HG03439 (cell line): ENCODE measurements at regions not wholly inside any gene's neighbourhood (a gene's known extent, or its start where the extent isn't known, plus 50 kb on each side); places are given as distances from the start of the nearest gene placed in this dataset.

Experiments used
- ATAC-seq: cut with Tn5 transposase; IDR thresholded peaks from one replicate; pipeline ENCODE4 v1.9.1; 2021; ENCODE audit warnings: mild to moderate bottlenecking, moderate library complexity; ENCODE audit not compliant: unreplicated experiment

DNA sequence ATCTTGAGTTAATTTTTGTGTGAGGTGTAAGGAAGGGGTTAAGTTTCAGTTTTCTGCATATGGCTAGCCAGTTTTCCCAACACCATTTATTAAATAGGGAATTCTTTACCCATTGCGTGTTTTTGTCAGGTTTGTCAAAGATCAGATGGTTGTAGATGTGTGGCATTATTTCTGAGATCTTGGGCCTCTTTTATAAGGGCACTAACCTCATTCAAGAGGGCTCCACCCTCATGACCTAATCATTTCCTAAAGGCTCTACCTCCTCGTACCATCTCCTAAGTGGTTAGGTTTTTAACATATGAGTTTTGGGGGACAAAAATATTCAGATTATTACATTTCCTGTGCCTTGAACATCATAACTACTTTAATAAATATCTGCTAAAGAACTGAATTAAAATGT lies 510.9 kb downstream of the UTRN start:
- ATAC-seq: no peak

DNA sequence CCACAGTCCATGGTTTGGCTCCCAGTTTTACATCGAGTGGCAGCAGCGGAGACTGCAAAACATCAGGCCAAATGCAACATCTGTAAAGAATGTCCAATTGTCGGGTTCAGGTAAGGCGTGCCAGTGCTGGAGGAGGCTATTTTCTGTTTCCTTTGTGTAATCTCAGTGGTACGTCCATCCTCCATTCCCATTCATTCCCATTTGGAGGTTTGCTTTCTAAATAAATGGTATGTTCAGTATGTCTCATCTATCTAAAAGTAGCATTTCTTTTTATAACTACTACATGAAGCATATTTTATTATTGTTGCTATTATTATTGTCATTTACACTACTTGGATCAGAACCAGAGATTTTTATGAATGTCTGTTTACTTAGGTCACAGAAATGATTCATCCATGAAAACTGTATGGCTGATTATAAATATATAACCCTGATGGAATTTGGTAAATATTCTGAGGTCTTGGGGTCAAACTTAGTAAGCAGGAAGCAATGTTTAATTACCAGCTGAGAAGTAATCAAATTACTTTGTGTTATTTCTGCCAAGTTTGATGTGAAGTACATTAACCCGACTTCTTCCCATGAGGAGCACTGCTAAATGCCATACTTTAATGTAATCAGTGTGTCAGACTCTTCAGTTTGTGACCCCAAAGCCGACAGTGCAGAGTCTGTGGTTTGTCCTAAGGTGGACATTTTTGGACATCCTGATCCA lies 512.9 kb downstream of the UTRN start:
- ATAC-seq: no peak

DNA sequence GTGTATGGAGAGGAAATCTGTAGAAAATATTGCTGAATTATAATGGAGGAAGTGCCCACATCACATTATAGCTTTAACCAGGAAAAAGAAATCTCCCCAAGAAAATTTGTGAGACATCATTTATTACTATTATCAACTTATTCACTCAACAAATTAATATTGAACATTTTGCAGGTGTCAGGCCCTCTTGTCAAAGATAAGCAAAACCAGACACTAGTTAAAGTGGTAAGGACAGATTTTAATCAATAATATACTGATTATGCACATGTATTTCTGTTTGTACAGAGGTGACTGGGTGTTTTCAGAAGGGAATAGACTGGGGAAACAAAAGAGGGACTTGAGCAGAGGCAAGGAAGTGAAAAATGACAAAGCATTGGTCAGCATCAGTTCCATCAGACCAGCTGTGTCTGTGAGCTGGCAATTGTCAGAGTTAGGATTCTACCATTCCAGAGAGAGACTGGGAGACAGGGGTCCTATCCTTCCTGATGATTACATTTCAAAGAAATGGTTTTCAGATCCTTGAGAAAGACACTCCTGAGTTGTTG lies 519.2 kb downstream of the UTRN start:
- ATAC-seq: no peak

DNA sequence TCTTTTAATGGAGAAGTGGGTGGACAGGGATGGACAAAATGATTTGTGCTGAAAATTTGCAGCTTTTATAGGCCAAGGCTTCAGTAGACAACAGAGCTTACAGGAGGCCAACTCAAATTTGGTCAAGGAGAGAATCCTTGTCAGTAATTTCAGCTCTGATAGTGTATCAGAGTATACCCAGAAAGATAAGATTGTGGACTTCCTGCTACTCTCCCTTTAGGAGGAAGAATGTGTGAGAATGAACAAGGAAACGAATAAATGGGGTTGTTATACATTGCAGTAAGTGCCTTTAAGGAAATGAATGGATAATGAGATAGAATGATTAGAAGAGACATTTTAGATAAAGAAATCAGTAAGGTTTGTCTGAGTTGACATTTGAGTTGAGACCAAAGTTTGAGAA lies 519.9 kb downstream of the UTRN start:
- no peak for ATAC-seq

DNA sequence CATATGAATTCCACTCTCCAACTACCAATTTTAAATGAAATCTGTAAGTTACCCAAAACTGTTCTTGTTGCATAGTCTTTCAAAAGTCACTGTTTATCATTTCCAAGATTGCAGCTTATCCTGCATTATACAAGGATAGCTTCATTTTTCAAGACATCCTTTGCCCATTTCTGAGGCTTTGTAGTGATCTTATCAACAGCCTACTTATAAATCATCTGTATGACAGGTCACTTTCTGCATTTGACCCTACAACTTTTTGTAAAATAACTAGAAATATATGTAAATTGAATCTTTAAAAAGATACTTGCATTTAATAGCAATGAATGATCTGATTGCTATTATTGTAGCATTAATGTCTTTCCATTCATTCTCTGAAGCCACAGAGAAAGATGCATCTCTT lies 521.1 kb downstream of the UTRN start:
- no peak for ATAC-seq

DNA sequence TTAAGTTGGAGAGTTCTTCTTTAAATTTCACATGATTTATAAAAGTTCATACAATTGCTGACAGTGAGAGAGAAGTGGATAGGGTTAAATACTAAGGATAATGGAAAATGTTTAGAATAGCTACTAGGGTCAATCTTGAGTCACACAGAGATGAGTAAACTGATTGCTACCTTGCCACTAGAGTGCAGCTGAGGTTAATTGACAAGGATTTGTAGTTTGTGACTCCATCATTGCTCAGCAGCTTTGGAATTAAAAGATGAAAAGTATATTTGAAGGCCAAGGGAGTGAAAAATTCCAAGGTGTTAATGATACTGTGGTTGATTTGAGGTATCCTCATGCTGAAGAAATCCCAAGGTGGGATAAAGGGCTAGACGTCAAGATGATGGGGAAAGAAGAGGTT lies 524.0 kb downstream of the UTRN start:
- ATAC-seq: no peak

DNA sequence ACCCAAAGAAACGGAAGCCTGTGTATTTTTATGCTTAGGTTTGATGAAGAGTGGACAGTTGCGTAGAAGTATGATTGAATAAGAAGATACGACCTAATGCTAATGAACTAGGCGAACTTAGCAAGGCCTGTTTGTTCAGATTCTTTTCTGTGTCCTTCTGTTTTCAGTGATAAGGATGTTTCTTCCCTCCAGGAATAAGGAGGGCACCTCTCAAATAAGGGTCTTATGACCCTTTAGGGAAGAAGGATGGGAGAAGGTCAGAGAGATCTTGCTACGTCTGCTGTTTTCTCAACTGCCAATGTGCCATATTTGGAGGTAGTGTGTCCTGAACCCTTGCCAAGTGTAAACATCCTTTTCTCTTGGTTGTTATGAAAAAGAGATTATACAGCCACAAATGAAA lies 524.8 kb downstream of the UTRN start:
- ATAC-seq: no peak

DNA sequence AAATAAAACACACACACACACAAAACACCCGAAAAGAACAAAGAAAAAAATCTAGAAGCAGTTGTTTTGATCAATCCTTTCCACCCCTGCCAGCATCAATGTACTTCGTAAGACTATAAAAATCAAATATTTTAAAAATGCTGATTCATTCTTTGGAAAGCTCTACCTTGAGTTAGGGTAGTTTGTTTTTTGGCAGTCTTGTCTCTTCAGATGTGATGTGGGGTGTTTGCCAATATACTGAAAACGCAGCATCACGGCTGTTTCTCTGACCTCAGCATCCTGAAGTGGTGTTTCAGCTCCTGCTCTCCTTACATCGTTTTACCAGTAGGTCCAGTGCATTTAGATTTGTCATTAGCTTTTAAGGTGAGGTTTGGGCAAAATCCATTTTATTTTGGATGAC lies 526.0 kb downstream of the UTRN start:
- ATAC-seq: no peak

DNA sequence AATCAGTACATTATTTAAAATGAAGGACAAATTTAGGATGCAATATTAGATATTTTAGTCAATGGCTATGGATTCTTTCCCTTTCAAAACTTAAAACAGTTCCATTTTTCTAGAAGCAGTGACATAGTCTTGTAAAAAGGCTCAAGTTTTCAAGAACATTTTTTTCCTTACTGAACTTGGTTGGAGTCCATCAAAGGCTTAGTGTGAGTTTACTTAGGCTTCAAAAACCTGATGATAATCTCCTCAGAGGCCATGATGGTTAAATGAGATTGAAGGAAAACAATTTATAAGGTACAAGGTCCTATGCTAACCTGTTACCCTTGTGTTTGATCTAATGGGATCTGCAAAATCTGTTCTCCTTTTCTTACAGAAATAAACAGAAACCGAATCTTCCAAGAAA lies 531.8 kb downstream of the UTRN start:
- no peak for ATAC-seq

DNA sequence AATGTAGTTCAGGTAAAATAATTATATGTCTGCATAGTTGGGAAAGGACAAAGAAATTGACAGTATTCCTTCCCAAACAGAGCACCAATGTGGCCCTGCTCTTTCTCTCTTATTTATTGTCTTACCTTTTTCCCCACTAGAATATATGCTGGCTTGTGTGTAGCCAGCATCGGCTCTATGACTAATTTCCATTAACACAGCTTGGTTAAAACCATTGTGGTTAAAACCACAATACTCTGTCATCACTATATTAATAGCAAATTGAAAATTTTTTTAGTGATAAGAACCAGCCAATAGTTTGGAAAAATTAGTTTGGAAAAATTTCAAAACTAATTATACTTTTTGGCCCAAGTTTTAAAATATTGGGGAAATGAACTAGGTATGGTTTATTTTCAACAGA lies 535.1 kb downstream of the UTRN start:
- no peak for ATAC-seq

DNA sequence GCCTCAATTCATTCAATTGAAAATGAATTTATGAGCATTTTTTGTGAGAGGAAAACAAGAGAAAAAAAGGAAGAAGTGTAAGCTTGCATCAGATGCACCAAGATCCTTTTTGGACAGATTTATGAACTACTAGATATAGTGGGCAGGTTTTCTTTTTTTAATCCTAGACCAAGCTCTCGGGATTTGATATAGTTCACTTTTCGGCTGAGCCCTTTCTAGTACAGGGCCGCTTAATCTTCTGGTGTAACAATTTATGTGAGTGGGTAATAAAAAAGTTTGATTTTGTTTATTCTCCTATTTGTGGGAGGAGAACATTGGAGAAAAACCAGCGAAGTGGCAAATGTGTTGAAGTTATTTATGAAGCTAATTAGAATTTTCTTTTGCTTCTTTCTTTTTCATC lies 538.0 kb downstream of the UTRN start:
- ATAC-seq: no peak

DNA sequence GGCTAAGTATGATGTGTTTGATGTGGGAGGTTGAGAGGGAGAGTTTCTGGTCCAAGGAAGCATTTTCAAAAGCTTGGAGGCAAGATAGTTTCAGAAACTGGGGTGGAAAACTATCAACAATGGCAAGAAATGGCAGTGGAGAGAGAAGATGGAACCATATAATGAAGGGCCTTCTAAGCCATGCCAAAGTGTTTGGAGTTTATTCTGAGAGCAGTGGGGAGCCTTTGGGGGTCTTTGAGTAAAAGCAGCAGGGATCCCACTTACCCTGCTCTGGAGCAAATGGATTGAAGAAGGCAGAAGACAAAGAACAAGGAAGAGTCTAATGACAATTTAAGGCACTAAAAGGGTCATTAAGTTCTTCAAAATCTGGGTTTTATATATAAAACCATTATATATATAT lies 538.9 kb downstream of the UTRN start:
- no peak for ATAC-seq

DNA sequence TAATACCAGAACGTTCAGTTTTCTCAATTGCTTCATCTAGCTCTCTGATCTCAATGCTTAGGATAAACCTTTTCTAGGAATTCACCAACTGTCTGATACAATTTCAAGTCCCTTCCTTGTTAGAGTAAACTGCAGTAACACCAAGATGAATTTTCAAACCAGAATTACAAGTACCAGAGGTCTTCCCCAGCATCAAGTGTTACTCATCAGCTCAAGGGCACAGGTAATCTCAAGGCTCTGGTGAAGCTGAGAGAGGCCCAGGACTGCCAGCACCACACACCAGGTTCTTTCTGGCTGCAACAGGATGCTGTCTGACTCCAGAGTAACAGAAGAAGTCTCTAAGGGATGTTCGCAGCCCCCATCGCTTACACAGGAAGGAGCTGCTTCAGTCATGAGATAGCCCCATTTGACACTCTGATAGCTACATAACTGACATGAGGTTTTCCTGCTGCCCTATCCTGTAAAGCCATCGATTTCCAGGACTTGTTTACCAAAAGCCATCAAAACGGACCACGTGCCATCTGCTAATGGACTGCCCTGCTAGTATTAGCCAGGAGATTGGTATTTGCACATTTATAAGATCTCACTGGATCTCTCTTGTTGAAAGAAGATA lies 549.4 kb downstream of the UTRN start:
- ATAC-seq: no peak

DNA sequence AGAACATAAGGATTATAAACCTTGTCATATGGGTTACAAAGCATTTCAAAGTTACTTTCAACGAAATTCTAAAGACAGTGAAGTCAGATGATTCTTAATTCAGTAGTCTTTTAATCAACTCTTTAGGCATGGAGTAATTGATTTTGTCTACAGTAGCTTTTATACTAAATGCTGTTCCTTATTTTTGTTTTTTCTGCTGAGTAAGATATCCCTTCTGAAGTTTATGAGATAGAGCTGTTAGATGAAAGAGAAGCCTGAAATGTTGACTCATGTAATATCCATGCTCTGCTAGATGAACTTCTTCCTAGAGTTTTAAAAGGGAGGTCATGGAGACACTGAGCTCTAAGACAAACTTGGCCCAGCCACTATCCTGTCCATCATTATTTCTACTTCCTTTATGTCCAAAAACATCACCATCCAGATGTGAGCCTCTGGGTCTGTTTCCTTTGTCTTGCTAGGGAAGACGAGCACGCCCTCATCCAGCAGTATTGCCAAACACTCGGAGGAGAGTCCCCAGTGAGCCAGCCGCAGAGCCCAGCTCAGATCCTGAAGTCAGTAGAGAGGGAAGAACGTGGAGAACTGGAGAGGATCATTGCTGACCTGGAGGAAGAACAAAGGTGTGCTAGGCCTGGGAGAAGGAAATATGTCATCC lies 550.3 kb downstream of the UTRN start:
- no peak for ATAC-seq

DNA sequence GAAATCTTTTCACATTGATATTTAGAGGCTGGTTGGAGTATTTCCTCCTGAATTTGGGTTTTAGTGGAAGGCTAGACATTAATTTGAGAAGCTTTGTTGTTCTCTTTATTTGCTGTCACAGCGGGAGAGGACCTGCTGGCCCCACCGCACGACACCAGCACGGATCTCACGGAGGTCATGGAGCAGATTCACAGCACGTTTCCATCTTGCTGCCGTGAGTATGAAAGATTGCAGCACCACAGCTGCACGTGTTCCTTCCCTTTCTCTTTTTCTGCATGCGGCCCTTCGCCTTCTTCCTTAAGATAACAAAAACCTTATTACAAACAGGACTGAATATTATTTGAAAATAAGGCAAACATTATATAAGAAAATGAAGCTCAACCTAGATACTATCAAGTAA lies 555.5 kb downstream of the UTRN start:
- no peak for ATAC-seq

DNA sequence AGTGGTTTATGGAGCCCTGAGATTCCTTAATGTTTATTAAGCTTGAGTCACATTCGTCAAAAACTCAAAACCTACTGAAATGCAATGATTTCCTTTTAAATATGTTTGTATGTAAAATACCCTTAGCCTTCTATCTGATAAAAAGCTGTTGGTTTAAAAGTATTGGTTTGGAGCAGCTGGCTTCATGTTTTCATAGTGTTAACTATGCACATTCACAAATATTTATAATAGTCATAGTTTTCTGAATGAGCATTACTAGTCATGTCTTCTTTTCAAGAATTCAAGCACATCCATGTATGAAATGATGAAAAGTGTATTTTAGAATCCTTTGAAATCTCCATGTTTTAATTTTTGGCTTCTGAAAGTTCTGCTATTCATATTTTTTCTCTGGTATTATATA lies 558.6 kb downstream of the UTRN start:
- no peak for ATAC-seq

DNA sequence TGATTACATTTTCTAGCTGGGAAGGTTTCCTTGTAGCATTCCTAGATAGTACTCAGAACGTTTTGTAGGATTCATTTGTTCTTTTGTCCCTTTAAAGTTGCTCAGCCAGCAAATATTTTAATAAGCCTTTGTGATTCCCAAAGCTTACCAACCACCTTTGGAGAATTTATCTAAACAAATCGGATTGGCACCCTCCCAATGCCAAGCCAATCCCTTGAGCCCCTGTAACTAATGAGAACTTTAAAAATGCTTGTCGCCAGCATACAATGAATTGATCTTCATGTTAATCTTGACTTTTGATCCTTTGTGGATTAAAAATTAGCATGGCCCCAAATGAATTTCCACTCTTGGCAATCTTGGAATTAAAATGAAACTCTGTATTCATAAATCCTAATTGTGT lies 559.5 kb downstream of the UTRN start:
- ATAC-seq: no peak

DNA sequence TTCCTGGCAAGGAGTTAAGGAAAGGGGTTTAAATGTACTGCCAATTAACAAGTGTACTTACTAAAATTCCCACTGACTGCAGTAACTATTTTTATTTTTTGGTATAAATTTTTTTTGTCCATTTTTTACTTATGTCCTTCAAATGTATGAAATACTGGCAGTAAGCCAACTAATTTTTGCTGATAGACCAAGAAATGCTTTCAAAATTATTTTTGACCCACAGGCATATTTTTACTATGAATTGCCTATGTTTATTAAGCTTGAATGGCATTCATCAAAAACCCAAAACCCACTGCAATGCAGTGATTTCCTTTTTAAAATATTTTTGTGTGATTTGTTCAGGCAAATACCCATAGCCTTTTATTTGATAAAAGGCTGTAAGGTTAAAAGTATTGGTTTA lies 560.1 kb downstream of the UTRN start:
- no peak for ATAC-seq

DNA sequence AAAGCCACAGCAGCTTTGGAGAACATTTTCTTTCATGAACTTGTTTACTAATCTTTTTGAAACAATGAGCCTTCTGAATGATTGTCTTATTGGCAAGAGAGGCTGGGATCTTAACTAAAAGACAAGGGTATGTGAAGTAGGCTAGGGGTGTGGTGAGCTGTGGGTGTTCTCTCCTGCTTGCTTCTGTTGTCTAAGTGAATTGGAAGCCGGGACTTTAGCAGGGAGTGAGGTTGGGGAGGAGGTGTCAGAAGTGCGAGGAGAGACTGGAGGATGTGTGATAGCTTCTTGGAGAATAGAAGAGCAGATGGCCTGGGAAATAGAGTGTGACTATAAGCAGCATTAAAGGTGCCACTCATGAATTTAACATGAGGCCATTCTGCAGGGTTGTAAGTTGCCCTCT lies 562.8 kb downstream of the UTRN start:
- no peak for ATAC-seq

DNA sequence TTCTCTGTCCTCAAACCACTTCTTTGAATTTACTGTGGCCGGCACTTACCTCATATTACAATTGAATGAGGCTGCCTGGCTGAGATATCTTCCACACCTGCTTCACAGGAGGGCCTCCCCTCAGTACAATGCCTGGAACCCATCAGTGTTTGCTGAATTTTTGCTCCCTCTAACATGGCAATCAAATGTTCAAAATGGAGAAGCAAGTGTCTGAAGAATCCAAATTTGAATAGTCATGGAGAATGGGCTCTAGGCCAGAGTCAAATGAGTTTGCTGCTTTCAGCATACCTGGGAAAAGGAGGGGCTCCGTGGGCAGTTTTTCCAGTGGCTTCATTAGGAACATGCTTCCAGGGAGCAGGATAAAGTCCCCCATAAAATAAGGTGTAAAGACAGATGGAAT lies 564.8 kb downstream of the UTRN start:
- no peak for ATAC-seq

DNA sequence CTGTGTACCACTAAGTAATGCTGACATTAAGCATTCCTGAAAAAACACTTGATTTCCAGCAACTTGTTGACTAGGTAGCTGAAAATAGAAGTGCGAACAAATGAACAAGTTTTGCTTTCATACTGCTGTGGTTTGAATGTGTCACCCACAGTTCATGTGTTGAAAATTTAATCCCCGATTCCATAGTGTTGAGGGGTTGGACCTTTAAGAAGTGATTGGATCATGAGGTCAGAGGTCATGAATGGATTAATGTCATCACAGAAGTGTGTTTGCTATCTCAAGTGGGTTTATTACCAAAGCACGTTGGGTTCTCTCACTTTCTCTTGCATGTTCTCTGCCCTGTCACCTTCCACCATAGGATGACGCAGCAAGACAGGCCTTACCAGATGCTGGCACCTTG lies 568.5 kb downstream of the UTRN start:
- ATAC-seq: no peak

DNA sequence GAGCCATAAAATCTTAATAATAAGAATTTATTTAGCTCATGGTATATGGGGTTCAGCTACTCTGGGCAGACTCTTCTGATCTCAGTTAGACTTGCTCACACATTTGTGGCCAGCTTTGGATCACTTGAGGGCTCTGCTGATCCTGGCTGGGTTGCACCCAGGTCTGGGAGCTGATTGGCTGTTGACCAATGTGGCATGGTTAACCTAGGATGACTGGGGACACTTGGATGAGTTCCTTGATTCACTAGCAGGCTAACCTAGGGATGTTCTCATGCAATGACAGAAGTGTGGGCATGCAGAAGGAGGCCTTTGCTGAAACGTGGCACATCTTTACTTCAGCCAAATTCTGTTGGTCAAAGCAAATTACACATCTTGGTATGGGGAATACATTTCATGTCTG lies 569.5 kb downstream of the UTRN start:
- no peak for ATAC-seq
